GM12865 (cell line): ENCODE measurements at regions not wholly inside any gene's neighbourhood (a gene's known extent, or its start where the extent isn't known, plus 50 kb on each side); places are given as distances from the start of the nearest gene placed in this dataset.
A peak's percentile ranks its signal among the peaks of the same experiment; 100 is the strongest.

Source experiments
- DNase-seq: peaks from one replicate; pipeline ENCODE4 v3.0.0; 2010; ENCODE audit warnings: low read depth
- H3K4me3 ChIP-seq: 2 replicates; pipeline ENCODE4 v1.5.1; 2011; ENCODE audit warnings: mild to moderate bottlenecking, low read depth, low read length, control low read depth
- TF ChIP-seq, protein P1 (sequence below): IDR thresholded peaks from 2 replicates; pipeline ENCODE4 v1.5.1; 2011; ENCODE audit warnings: low read length, control low read depth, low read depth, inconsistent platforms; ENCODE audit not compliant: insufficient read depth; ENCODE audit errors: missing control alignments

GRCh38 chr20:58086763-58087561 lies 141.5 kb downstream of the ANKRD60 start:
- peak; percentile 22 for DNase-seq
- TF ChIP-seq, protein P1, sequence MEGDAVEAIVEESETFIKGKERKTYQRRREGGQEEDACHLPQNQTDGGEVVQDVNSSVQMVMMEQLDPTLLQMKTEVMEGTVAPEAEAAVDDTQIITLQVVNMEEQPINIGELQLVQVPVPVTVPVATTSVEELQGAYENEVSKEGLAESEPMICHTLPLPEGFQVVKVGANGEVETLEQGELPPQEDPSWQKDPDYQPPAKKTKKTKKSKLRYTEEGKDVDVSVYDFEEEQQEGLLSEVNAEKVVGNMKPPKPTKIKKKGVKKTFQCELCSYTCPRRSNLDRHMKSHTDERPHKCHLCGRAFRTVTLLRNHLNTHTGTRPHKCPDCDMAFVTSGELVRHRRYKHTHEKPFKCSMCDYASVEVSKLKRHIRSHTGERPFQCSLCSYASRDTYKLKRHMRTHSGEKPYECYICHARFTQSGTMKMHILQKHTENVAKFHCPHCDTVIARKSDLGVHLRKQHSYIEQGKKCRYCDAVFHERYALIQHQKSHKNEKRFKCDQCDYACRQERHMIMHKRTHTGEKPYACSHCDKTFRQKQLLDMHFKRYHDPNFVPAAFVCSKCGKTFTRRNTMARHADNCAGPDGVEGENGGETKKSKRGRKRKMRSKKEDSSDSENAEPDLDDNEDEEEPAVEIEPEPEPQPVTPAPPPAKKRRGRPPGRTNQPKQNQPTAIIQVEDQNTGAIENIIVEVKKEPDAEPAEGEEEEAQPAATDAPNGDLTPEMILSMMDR, result peak; percentile 81

DNA sequence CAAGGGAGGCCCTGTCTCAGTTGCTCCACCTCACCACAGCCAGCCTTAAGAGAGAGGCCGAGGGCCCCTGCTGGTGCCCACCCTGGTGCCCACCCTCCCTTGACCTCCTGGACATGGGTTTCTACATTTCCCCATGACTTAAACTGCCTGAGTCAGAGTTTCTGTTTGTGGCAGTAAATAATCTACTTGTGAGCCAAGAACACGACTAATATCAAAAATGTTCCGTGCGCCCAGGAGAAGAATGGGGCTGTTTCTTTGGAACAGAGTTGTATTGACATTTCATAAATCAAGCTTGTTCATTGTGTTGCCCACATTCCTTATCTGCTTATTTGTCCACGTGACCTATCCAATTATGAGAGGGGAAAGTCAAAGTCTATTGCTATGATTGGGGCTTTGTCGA lies 143.5 kb downstream of the ANKRD60 start:
- TF ChIP-seq, protein P1, result no peak
- no peak for DNase-seq

More at GRCh38 chr20:58086763-58087561, 141.5 kb downstream of the ANKRD60 start:
- H3K4me3 ChIP-seq, result no peak overlapping the region

DNA sequence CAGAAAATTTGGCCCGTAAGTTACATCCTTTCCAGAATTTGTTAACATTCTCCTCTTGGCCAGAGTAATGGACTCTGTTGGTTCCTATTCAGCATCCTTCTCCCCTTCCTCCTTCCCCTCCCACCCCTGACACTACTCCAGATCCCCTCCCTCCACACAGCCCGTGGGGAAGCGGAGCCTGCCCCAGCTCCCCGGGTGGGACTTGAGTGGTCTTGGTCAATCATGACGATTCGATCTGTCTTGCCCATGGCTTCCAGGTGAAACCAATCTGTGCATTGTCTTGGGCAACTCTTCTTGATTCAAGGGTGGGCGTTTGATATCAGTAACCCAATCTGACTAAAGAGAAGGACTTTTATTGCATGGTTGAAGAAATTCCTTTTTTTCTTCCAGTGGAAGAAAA lies 143.9 kb downstream of the ANKRD60 start:
- no peak for DNase-seq
- no peak overlapping the region for H3K4me3 ChIP-seq
- TF ChIP-seq, protein P1, result no peak

More for the DNA sequence above, 143.5 kb downstream of the ANKRD60 start:
- H3K4me3 ChIP-seq, result no peak overlapping the region

- H3K4me3 ChIP-seq, result no peak overlapping the region
- DNase-seq, result no peak
- TF ChIP-seq, protein P1, result no peak
Observed at GRCh38 chr20:58081846-58082245, 146.6 kb downstream of the ANKRD60 start.

GRCh38 chr20:58078741-58079522 lies 149.5 kb downstream of the ANKRD60 start:
- H3K4me3 ChIP-seq, result no peak overlapping the region
- DNase-seq, result no peak
- TF ChIP-seq, protein P1, result no peak

DNA sequence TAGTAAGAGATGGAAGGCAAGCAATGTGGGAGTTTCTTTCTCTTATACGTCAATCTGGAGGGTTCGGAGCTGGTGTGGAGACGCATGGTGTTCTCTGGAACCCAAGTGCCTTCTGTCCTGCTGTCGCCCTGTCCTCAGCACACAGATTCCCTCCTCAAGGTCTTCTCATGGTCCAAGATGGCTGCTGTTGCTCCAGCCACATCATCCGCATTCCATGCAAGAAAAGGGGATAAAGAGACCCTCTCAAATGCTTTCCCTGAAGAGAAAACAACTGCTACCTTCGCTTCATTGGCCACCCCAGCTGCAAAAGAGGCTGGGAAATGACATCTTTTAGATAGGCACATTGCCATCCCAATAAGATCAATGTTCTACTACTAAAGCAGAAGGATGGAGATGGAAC lies 151.2 kb downstream of the ANKRD60 start:
- TF ChIP-seq, protein P1, result no peak
- DNase-seq, result no peak
- H3K4me3 ChIP-seq, result no peak overlapping the region
